Epithelial cell of esophagus (primary cell): ENCODE measurements at regions not wholly inside any gene's neighbourhood (a gene's known extent, or its start where the extent isn't known, plus 50 kb on each side); places are given as distances from the start of the nearest gene placed in this dataset.
"Not testable (repeated sequence)": the region's sequence is repeated elsewhere in the genome, so short reads cannot be mapped to it uniquely, and the experiment has no call there.

Experiments
- DNase-seq: peaks from one replicate; pipeline ENCODE4 v3.0.0; 2010; ENCODE audit warnings: low read depth
- H3K4me3 ChIP-seq: 2 replicates; pipeline ENCODE4 v1.5.1; 2011; ENCODE audit warnings: mild to moderate bottlenecking, low read length, control low read depth
- CTCF ChIP-seq: IDR thresholded peaks from 2 replicates; pipeline ENCODE4 v1.5.1; 2011; ENCODE audit warnings: low read depth, mild to moderate bottlenecking, low read length, control low read depth, inconsistent platforms; ENCODE audit not compliant: insufficient read depth; ENCODE audit errors: missing control alignments

GRCh38 chr7:65554-65953 is 126.8 kb upstream of the FAM20C start:
- TF ChIP-seq CTCF, result no peak
- no peak overlapping the region for H3K4me3 ChIP-seq
- peak; percentile 44 for DNase-seq

- DNase-seq, result no peak
- TF ChIP-seq CTCF, result no peak
- no peak overlapping the region for H3K4me3 ChIP-seq
Observed at GRCh38 chr7:66296-66695, 126.1 kb upstream of the FAM20C start.

DNA sequence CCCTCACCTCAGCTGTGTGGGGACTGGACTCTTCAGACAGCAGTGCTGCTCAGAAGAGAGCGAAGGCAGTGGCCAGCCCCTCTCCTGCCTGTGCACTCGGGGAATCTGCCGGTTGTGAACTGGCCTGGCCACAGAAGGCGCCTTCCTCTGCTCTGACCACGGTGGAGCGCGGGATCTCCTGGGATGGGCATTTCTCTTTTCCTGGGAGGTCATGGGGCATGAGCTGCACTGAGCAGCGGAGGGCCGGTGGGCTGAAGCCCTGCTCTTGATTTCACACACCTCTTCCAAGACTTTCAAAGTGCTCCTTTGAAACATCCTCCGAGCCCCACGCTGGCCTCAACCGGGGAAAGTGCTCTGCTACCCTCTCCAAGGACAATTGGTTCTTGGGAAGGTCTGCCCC is 125.6 kb upstream of the FAM20C start:
- no peak for TF ChIP-seq CTCF
- no peak overlapping the region for H3K4me3 ChIP-seq
- no peak for DNase-seq

- H3K4me3 ChIP-seq, result no peak overlapping the region
- DNase-seq, result no peak
- TF ChIP-seq CTCF, result no peak
Observed at GRCh38 chr7:67661-68395, 124.5 kb upstream of the FAM20C start.

DNA sequence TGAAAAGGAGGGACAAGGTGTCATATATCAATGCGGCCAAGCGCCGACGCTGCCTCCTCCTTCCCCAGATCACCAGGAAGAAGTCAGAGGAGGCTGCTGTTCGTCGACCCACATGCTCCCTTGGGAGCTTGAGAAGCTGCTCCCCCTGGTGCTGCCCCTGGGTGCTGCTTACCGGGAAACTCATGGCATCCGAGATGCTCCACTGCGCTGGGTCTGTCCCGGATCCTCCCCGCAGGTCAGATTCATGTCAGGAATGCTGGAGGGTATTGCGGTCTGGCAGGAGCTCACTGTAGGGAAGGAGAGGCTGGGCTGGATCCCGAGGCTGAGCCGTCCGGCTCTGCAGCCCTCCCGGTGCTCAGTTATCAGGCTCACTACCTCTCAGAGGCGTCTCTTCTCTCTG is 123.7 kb upstream of the FAM20C start:
- H3K4me3 ChIP-seq, result no peak overlapping the region
- DNase-seq, result no peak
- TF ChIP-seq CTCF, result peak; percentile 9

- H3K4me3 ChIP-seq, DNase-seq: not testable (repeated sequence)
Observed at GRCh38 chr7:69052-69451, 123.3 kb upstream of the FAM20C start.

DNA sequence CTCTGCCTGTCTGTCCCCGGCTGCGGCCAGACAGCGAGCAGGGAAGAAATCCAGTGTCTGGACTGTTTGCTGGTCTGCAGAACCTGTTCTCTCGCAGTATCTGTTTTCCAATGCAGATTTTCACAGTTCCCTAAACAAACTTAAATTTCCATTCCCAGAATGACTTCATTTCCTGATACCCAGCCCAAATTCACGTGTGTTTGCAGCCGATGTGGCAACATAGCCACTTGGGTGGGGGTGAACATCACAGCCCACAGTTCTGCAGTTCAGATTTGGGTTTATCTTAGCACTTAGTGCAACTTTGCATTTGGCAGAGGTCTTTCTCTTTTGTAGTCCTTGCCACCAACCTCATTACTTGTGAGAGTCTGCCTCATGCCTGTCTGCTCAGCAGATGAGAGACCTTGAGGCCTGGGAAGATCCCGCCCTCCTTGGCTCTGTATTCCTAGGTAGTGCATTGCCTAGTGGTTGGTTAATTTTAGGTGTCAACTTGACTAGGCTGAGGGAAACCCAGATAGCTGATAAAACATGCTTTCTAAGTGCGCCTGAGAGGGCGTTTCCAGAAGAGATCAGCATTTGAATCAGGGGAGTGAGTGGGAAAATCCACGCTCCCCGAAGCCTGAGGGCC is 122.8 kb upstream of the FAM20C start:
- not testable (repeated sequence) for DNase-seq, H3K4me3 ChIP-seq

- DNase-seq, H3K4me3 ChIP-seq: not testable (repeated sequence)
Observed at GRCh38 chr7:70207-70606, 122.2 kb upstream of the FAM20C start.

DNA sequence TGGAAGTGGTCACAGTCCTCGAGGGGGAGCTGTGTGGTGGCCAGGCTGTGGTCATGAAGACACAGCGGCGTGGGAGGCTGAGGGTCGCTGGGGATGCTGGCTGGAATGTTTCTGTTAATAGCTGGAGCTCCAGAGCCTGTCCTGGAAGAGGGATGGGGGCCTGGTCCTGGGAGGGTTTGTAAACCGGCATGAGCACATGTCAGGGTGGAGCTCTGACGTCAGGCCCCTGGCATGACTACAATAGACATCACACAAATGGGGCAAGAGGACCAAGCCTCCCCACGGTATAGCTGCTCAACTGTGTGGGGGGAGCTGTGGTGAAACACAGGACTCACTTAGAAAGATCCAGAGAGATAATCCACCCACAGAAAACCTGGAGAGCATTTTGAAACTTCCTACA is 121.4 kb upstream of the FAM20C start:
- DNase-seq, H3K4me3 ChIP-seq: not testable (repeated sequence)

DNA sequence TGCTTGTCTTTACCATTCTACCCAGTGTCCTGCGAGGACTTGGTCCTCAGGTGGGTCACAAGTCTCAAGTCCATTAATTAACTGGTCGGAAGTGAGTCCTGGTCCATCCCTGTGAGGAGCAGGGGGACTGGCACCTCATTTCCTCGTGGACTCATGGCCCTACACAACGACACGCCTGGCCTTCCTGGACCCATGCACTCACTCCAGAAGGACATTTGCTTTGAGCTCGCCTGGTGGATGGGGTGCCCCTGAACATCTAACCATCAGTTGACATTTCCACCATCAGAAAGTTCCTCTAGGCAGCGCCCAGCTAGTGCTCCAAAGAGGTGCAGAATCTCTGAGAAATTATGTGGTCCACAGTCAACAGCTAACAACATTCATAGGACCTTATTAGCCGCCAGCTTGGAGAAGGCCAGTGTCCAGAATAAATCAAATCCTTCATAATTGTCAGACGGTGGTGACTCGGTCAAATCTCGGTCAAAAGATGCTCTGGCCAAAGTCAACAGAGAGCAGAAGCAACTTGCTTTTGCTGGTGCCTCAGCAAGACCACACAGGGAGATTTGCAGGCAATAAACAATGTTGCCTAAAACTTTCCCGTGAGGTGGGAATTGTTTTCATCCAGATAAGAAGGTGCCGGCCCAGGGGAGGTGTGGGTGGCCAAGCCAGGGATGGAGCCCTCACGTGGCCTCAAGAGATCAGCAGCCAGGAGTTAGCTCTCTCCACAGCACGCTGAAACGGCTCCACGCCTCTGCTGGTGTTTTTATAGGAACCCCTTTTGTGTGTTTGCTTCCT is 119.9 kb upstream of the FAM20C start:
- not testable (repeated sequence) for DNase-seq, H3K4me3 ChIP-seq

- DNase-seq, H3K4me3 ChIP-seq: not testable (repeated sequence)
Observed at GRCh38 chr7:73058-73331, 119.4 kb upstream of the FAM20C start.

DNA sequence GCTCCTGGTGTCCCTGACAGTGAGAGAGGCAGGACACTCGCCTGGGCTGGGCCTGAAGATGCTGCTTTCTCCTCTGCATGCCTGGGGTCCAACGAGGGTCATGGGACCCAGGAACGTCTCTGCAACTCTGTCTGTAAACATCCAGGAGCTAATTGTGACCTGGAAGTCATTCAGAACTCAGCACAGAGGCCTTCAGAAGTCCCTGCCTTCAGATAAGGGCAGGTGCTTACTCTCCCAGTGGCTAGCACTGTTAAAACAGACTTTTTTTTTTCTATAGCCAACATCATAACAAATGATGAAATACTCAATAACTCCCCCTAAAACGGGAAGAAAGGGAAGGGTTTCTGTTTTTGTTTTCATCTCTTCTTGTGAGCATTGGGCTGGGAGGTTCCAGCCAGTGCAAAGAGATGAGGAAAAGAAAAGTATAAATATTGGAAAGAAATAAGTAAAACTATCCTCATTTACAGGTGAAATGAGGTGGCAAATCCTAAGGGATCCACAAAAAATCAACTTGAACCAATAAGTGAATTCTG is 118.3 kb upstream of the FAM20C start:
- not testable (repeated sequence) for H3K4me3 ChIP-seq, DNase-seq

GRCh38 chr7:75511-75910 is 116.9 kb upstream of the FAM20C start:
- DNase-seq, H3K4me3 ChIP-seq: not testable (repeated sequence)
